ENCODE measurements at regions not wholly inside any gene's neighbourhood (a gene's known extent, or its start where the extent isn't known, plus 50 kb on each side); places are given as distances from the start of the nearest gene placed in this dataset.

- ChIA-PET CTCF (no interaction called here), POLR2A (no interaction called here)
- H3K4me1 ChIP-seq (ENCODE audit: control insufficient read depth in 1 of 2, insufficient read depth in 2 of 2, low read depth in 1 of 2, low read length in 1 of 2) = peaks cover 6 to 15% of the 10 kb centered on the region in 2 experiments; a peak in 3 of 4 replicates
- no peak overlapping the region for H3K4me2 ChIP-seq
- TF ChIP-seq REST (IDR thresholded peaks at IDR 0.05; ENCODE audit: low read depth, low read length) = no peak
- TF ChIP-seq CTCF (IDR thresholded peaks at IDR 0.05) = no peak
- TF ChIP-seq USF2 (IDR thresholded peaks at IDR 0.05; ENCODE audit: borderline replicate concordance, low read depth, low read length) = no peak
- TF ChIP-seq IRF3 (IDR thresholded peaks at IDR 0.05; ENCODE audit: low read depth, low read length) = no peak
- no peak for TF ChIP-seq EP300 (IDR thresholded peaks at IDR 0.05; ENCODE audit: borderline replicate concordance in 1 of 2, low read depth in 1 of 2, low read length in 1 of 2)
- TF ChIP-seq NRF1 (IDR thresholded peaks at IDR 0.05; ENCODE audit: low read depth, low read length) = no peak
- TF ChIP-seq ZBTB33 (IDR thresholded peaks at IDR 0.05; ENCODE audit: borderline replicate concordance, low read depth) = no peak
- TF ChIP-seq PBX3 (IDR thresholded peaks at IDR 0.05) = no peak
- TF ChIP-seq MEF2A (IDR thresholded peaks at IDR 0.05; ENCODE audit: borderline replicate concordance, low read depth) = no peak
- no peak for TF ChIP-seq NFIC (IDR thresholded peaks at IDR 0.05; ENCODE audit: borderline replicate concordance)
- TF ChIP-seq RXRA (IDR thresholded peaks at IDR 0.05; ENCODE audit: borderline replicate concordance, low read depth) = no peak
- TF ChIP-seq GABPA (IDR thresholded peaks at IDR 0.05; ENCODE audit: low read depth) = no peak
- no peak for TF ChIP-seq RCOR1 (IDR thresholded peaks at IDR 0.05; ENCODE audit: low read length)
- no peak for TF ChIP-seq USF1 (IDR thresholded peaks at IDR 0.05; ENCODE audit: borderline replicate concordance, low read depth)
- no peak for TF ChIP-seq EZH2phosphoT487 (IDR thresholded peaks at IDR 0.05; ENCODE audit: borderline replicate concordance, low read depth)
- H3K27ac ChIP-seq (ENCODE audit: low read depth in 2 of 2, low read length in 1 of 2) = no peak overlapping the region
- no peaks in the 10 kb centered on the region for H3K9me2 ChIP-seq
- 93% methylated on average over 9 of the region's 9 CpGs for WGBS (ENCODE audit: low lambda C conversion rate)
- no peaks in the 10 kb centered on the region for H3F3A ChIP-seq (replicated peaks; ENCODE audit: insufficient read depth)
- no peak overlapping the region for H2AFZ ChIP-seq (ENCODE audit: low read depth)
- H3K36me3 ChIP-seq (replicated peaks in 1 of 2; ENCODE audit: control insufficient read depth in 1 of 2, insufficient read depth in 2 of 2, low read length in 1 of 2) = no peaks in the 10 kb centered on the region
- no peaks in the 10 kb centered on the region; the same call in 1 of the 2 replicates for H3K79me2 ChIP-seq (ENCODE audit: insufficient read depth)
- H3K4me3 ChIP-seq (ENCODE audit: low read depth in 2 of 2, low read length in 1 of 2) = no peak overlapping the region
- H3K27me3 ChIP-seq (ENCODE audit: insufficient read depth) = no peaks in the 10 kb centered on the region
- H4K20me1 ChIP-seq (ENCODE audit: insufficient read depth) = no peaks in the 10 kb centered on the region
- no peaks in the 10 kb centered on the region for H3K9me3 ChIP-seq
- H3K9ac ChIP-seq = no peak overlapping the region
- no peak for DNase-seq
These were observed 296.7 kb downstream of the CSNK1G3 start for GRCh38 chr5:123808461-123809380.

Data from SK-N-SH (cell line).